Endothelial cell (in vitro differentiated cells): ENCODE measurements at regions not wholly inside any gene's neighbourhood (a gene's known extent, or its start where the extent isn't known, plus 50 kb on each side); places are given as distances from the start of the nearest gene placed in this dataset.

ENCODE experiments used
- DNase-seq: peaks from one replicate; pipeline ENCODE4 v3.0.0; 2021; ENCODE audit warnings: low spot score
- H3K27ac Mint-ChIP-seq: one replicate; pipeline ENCODE4 v1.8.0; 2021; ENCODE audit warnings: mixed read lengths, inconsistent platforms; ENCODE audit not compliant: unreplicated experiment
- H3K27me3 Mint-ChIP-seq: one replicate; pipeline ENCODE4 v1.8.0; 2021; ENCODE audit warnings: mild to moderate bottlenecking, moderate library complexity, mixed read lengths, inconsistent platforms; ENCODE audit not compliant: unreplicated experiment
- H3K36me3 Mint-ChIP-seq: one replicate; pipeline ENCODE4 v1.8.0; 2021; ENCODE audit warnings: mild to moderate bottlenecking, low read depth, mixed read lengths, inconsistent platforms; ENCODE audit not compliant: unreplicated experiment
- H3K4me1 Mint-ChIP-seq: one replicate; pipeline ENCODE4 v1.8.0; 2021; ENCODE audit warnings: mild to moderate bottlenecking, mixed read lengths, inconsistent platforms; ENCODE audit not compliant: unreplicated experiment
- H3K4me3 Mint-ChIP-seq: one replicate; pipeline ENCODE4 v1.8.0; 2021; ENCODE audit warnings: mild to moderate bottlenecking, mixed read lengths, inconsistent platforms; ENCODE audit not compliant: unreplicated experiment
- H3K9me3 Mint-ChIP-seq: one replicate; pipeline ENCODE4 v1.8.0; 2021; ENCODE audit warnings: mixed read lengths, inconsistent platforms; ENCODE audit not compliant: unreplicated experiment
- TF ChIP-seq, protein P1 (sequence below): fragments of 200-600 bp; sonication (generic); IDR thresholded peaks from one replicate; pipeline ENCODE4 v1.5.0; 2021; ENCODE audit warnings: antibody characterized with exemption; ENCODE audit not compliant: unreplicated experiment

DNA sequence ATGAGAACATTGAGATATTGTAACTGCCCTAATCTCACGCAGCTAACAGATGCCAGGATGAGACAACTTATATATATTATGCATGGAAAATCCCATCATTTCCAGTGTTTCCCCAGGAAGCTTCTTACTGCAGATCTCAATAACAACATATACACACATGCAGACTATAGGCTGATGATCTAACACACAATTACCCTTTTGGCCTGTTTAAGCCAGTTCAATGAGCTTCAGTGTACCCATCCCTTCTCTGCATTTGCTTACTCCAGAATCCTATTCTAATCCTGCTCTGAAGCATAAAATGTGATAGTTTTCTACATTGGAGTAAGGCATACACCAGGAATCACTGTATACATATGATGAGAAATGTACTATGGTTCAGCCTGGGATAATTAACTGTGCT is 489.4 kb downstream of the SUCLA2 start:
- Mint-ChIP-seq H3K36me3 (no peaks in the 10 kb centered on the region), H3K4me1 (no peaks in the 10 kb centered on the region)

DNA sequence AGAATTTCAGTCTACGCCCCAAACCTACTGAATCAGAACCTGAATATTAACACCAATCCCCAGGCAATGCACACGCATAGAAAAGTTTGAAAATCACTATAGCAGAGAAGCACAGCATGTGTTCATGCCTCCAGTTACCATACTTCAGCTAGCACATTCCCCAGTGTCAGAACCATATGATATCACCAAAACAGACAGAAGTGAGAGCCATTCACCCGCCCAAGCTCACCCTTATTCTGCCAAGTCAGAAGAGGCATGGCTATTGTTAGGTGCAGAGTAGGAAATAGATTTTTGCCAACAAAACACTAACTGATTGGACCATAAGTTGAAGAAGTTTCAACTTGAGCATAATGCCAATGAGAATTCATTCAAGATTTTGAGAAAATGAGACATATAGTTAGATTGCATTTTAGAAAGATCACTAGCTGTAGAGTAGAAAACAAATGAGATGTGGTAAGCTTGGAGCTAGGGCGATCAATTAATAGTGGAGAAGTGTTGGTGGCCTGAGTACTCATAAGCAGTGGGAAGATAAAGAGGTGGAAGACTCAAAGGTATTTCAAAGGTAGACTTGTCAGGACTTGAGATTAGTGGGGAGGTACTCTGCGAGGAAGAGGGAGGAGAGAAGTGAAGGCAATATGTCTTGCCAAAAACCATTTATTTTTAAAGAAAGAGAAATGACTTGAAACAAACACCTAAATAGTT is 492.4 kb downstream of the SUCLA2 start:
- H3K4me3 Mint-ChIP-seq, result no peak overlapping the region
- no peaks in the 10 kb centered on the region for H3K36me3 Mint-ChIP-seq
- no peak for DNase-seq
- H3K4me1 Mint-ChIP-seq, result no peaks in the 10 kb centered on the region
- H3K27me3 Mint-ChIP-seq, result no peaks in the 10 kb centered on the region
- no peaks in the 10 kb centered on the region for H3K9me3 Mint-ChIP-seq
- H3K27ac Mint-ChIP-seq, result no peak overlapping the region
- TF ChIP-seq, protein P1, sequence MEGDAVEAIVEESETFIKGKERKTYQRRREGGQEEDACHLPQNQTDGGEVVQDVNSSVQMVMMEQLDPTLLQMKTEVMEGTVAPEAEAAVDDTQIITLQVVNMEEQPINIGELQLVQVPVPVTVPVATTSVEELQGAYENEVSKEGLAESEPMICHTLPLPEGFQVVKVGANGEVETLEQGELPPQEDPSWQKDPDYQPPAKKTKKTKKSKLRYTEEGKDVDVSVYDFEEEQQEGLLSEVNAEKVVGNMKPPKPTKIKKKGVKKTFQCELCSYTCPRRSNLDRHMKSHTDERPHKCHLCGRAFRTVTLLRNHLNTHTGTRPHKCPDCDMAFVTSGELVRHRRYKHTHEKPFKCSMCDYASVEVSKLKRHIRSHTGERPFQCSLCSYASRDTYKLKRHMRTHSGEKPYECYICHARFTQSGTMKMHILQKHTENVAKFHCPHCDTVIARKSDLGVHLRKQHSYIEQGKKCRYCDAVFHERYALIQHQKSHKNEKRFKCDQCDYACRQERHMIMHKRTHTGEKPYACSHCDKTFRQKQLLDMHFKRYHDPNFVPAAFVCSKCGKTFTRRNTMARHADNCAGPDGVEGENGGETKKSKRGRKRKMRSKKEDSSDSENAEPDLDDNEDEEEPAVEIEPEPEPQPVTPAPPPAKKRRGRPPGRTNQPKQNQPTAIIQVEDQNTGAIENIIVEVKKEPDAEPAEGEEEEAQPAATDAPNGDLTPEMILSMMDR, result no peak

More for the DNA sequence above, 489.4 kb downstream of the SUCLA2 start:
- H3K9me3 Mint-ChIP-seq, result no peaks in the 10 kb centered on the region
- DNase-seq, result no peak
- TF ChIP-seq, protein P1, result no peak
- no peak overlapping the region for H3K27ac Mint-ChIP-seq
- no peaks in the 10 kb centered on the region for H3K27me3 Mint-ChIP-seq
- no peak overlapping the region for H3K4me3 Mint-ChIP-seq

DNA sequence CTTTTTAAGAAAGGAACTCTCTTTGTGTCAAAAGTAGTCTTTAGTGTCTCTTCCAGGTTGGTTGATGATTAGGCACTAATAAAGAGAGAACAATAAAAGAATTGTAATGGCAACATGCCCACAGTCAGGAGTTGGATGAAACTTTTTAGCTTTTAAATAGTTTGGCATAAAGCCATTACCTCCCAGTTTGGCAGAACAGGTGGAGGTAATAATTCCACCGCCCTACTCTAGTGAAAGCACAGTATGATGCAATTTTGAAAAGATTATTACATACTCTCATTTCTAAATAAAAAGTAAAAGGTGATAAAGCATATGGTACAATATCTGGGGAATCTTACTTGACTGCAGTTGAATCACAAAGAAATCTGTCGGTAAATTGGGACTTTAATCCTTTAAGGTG is 497.6 kb downstream of the SUCLA2 start:
- H3K27ac Mint-ChIP-seq, result no peak overlapping the region
- no peaks in the 10 kb centered on the region for H3K9me3 Mint-ChIP-seq
- H3K27me3 Mint-ChIP-seq, result no peaks in the 10 kb centered on the region
- TF ChIP-seq, protein P1, result no peak
- peaks cover under 1% of the 10 kb centered on the region for H3K4me1 Mint-ChIP-seq
- no peak for DNase-seq
- no peak overlapping the region for H3K4me3 Mint-ChIP-seq
- no peaks in the 10 kb centered on the region for H3K36me3 Mint-ChIP-seq

DNA sequence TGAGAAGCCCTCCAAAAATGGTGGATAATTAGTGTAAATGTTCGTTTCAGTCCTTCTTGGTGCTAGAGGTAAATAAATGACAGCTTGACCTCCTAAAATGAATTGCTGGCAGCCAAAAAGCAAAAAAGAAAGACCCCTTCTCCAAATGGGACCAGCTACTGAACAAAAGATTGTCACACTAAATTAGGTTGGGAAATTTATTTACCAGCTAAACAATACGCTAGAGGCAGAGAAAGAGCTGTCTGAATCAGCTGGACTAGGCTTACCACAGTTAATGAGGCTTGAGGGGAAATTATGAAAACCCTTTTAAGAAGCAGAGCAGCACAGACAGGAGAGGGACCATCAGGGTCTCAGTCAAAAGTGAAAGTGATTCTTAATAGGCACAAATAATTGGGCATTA is 498.9 kb downstream of the SUCLA2 start:
- Mint-ChIP-seq H3K27me3 (no peaks in the 10 kb centered on the region), H3K9me3 (no peaks in the 10 kb centered on the region), H3K4me1 (peaks cover 13% of the 10 kb centered on the region), H3K36me3 (no peaks in the 10 kb centered on the region), H3K27ac (no peak overlapping the region), H3K4me3 (no peak overlapping the region)
- DNase-seq, result no peak
- TF ChIP-seq, protein P1, result no peak

DNA sequence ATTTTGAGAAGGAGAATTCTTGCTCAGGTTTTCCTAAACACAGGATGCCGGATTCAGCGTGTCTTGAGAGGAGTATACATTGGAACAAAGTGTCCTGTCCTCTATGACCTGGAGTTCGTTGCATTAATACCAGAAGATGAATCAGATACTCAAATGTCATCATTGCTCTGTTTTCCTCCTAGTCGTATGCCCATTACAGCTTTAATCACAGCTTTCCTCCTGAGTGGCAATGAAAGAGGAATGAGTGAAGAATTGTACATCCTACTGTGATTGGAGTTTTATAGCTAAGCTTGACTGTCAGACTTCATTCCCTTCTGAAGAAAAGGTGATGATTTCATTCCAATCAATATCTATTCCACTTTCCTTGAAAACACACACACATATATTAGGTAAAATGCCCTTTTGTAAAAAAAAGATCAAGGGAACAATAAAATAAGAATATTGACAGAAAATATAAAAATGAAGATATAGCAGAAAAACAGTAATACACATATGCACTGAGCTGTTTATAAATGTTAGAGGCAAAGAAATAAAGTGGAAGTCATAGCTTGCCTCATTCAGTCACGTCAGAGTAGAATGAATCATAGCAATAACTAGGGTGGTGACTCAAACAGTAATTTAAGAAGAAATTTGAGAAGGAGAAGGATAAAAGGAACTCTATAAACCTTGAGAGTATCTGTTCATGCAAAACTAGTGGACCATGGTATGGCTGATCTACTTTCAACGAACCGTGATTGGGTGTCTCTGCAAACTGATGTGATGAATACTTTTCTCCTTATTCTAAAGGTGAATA is 501.5 kb downstream of the SUCLA2 start:
- Mint-ChIP-seq H3K27me3 (no peaks in the 10 kb centered on the region), H3K4me1 (peaks cover 19% of the 10 kb centered on the region), H3K9me3 (no peaks in the 10 kb centered on the region), H3K27ac (no peak overlapping the region), H3K36me3 (no peaks in the 10 kb centered on the region), H3K4me3 (no peak overlapping the region)
- TF ChIP-seq, protein P1, result no peak
- no peak for DNase-seq
